CD4-positive, alpha-beta T cell treated with Interleukin-2 at 100 ng/mL for 4 hours (primary cell): ENCODE measurements at regions not wholly inside any gene's neighbourhood (a gene's known extent, or its start where the extent isn't known, plus 50 kb on each side); places are given as distances from the start of the nearest gene placed in this dataset.
"Not testable (repeated sequence)": the region's sequence is repeated elsewhere in the genome, so short reads cannot be mapped to it uniquely, and the experiment has no call there.

Source experiments
- DNase-seq: peaks from one replicate; pipeline ENCODE4 v3.0.0-alpha.2; 2020; ENCODE audit warnings: low spot score

GRCh38 chr4:128649161-128649560 lies 160.3 kb upstream of the JADE1 start:
- DNase-seq = no peak

- DNase-seq = no peak
These were observed 161.5 kb upstream of the JADE1 start for GRCh38 chr4:128648021-128648420.

- not testable (repeated sequence) for DNase-seq
These were observed 162.6 kb upstream of the JADE1 start for GRCh38 chr4:128646893-128647292.

GRCh38 chr4:128644693-128645654 lies 164.5 kb upstream of the JADE1 start:
- not testable (repeated sequence) for DNase-seq

GRCh38 chr4:128644107-128644506 lies 165.4 kb upstream of the JADE1 start:
- DNase-seq = not testable (repeated sequence)

- DNase-seq = not testable (repeated sequence)
These were observed 167.9 kb upstream of the JADE1 start for GRCh38 chr4:128641566-128641965.

- DNase-seq = no peak
These were observed 169.8 kb upstream of the JADE1 start for GRCh38 chr4:128639541-128640270.

- no peak for DNase-seq
These were observed 172.6 kb upstream of the JADE1 start for GRCh38 chr4:128636906-128637305.

- no peak for DNase-seq
These were observed 173.4 kb upstream of the JADE1 start for GRCh38 chr4:128635955-128636560.

- no peak for DNase-seq
These were observed 174.2 kb upstream of the JADE1 start for GRCh38 chr4:128635141-128635954.

- DNase-seq = no peak
These were observed 176.4 kb upstream of the JADE1 start for GRCh38 chr4:128633067-128633466.

GRCh38 chr4:128630871-128631270 lies 178.6 kb upstream of the JADE1 start:
- no peak for DNase-seq

- no peak for DNase-seq
These were observed 185.8 kb upstream of the JADE1 start for GRCh38 chr4:128623508-128624215.

GRCh38 chr4:128620279-128620965 lies 189.1 kb upstream of the JADE1 start:
- not testable (repeated sequence) for DNase-seq

GRCh38 chr4:128615197-128615596 lies 194.3 kb upstream of the JADE1 start:
- no peak for DNase-seq

- no peak for DNase-seq
These were observed 201.5 kb upstream of the JADE1 start for GRCh38 chr4:128608006-128608405.

- DNase-seq = no peak
These were observed 203.3 kb upstream of the JADE1 start for GRCh38 chr4:128606173-128606572.

GRCh38 chr4:128604840-128605239 lies 204.7 kb upstream of the JADE1 start:
- no peak for DNase-seq

GRCh38 chr4:128604204-128604603 lies 205.3 kb upstream of the JADE1 start:
- no peak for DNase-seq

GRCh38 chr4:128603081-128603480 lies 206.4 kb upstream of the JADE1 start:
- no peak for DNase-seq
